ENCODE measurements at regions not wholly inside any gene's neighbourhood (a gene's known extent, or its start where the extent isn't known, plus 50 kb on each side); places are given as distances from the start of the nearest gene placed in this dataset.

DNA sequence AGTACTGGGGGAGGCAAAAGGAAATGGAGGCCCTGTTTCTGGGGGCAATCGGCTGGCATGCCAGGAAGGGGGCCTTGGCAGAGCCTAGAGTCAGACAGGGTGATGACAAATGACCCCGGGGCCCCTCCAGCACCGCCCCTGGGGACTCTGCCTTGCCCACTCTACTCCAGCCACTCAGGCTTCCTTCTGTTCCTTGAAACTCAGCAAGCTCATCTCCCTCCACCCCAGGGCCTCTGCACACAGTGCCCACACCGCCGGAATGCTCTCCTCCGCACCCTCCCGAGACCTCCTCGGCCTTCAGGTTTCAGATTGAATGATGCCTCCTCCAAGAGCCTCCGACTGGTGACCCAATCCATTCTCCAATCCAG lies 122.5 kb upstream of the ZBTB40 start:
- TF ChIP-seq POLR2AphosphoS5 (IDR thresholded peaks at IDR 0.05) (no peak), EP300 (IDR thresholded peaks at IDR 0.05; ENCODE audit: low read depth) (no peak), POLR2A (IDR thresholded peaks at IDR 0.05) (no peak)
- TF ChIP-seq, protein P1, sequence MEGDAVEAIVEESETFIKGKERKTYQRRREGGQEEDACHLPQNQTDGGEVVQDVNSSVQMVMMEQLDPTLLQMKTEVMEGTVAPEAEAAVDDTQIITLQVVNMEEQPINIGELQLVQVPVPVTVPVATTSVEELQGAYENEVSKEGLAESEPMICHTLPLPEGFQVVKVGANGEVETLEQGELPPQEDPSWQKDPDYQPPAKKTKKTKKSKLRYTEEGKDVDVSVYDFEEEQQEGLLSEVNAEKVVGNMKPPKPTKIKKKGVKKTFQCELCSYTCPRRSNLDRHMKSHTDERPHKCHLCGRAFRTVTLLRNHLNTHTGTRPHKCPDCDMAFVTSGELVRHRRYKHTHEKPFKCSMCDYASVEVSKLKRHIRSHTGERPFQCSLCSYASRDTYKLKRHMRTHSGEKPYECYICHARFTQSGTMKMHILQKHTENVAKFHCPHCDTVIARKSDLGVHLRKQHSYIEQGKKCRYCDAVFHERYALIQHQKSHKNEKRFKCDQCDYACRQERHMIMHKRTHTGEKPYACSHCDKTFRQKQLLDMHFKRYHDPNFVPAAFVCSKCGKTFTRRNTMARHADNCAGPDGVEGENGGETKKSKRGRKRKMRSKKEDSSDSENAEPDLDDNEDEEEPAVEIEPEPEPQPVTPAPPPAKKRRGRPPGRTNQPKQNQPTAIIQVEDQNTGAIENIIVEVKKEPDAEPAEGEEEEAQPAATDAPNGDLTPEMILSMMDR (IDR thresholded peaks at IDR 0.05): no peak
- H3K4me3 ChIP-seq: no peak overlapping the region
- no peaks in the 10 kb centered on the region for H3K4me1 ChIP-seq

DNA sequence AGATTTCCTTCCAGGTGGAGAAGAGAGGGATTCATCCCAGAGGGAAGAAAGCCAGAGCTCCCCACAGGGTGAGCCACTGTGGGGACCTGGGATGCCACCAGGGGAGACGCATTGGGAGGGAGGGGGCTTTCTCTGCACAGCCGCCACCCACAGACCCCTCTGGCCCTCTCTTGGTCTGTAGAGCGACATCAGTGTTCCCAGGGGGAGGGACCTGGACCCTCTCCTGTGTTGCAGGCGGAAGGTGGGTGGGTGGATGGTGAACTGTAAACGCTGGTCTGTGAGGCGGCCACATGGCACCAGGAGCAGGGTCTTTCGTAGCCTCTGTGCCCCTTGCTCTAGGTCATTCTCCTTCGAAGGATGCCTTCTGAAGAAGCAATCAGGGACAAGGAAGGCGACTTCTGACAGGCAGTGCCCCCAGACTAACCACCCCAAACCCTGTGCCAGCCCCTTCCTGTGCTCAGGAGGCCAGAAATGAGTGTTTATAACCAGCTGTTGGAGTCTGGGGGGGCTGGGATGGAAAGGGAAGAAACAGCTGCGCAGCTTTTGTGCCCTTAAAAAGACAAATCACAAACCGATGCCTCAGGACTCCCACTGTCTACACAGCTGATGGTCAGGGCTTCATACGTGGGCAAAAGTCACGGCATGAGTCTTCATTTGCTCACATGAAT lies 121.4 kb upstream of the ZBTB40 start:
- DNase-seq: no peak
- H3K4me1 ChIP-seq: no peaks in the 10 kb centered on the region
- peaks cover 4% of the 10 kb centered on the region for H3K27me3 ChIP-seq
- H3K27ac ChIP-seq: no peak overlapping the region
- H3K9me3 ChIP-seq: no peaks in the 10 kb centered on the region
- in situ Hi-C loops (cut with MboI; ENCODE audit: low pct_ligation_motif_present in 1 of 4, low pct_unique_long_range_greater_than_20kb in 1 of 4, low sequenced_read_pairs in 3 of 4): no loop called here
- H3K4me3 ChIP-seq: no peak overlapping the region
- intact Hi-C loops (cut with DNase I; ENCODE audit: low total_unique reads): loop anchor here (1.0 kb wide), 1 partner anchor 26 kb away; no protein-coding TSS in a partner anchor
- WGBS, 2 donors (ENCODE audit: low coverage in 1 of 2): 73 to 100% methylated on average over 1 to 13 of the region's 13 CpGs
- TF ChIP-seq POLR2AphosphoS5 (IDR thresholded peaks at IDR 0.05): no peak
- no peak for TF ChIP-seq EP300 (IDR thresholded peaks at IDR 0.05; ENCODE audit: low read depth)
- TF ChIP-seq POLR2A (IDR thresholded peaks at IDR 0.05): no peak
- TF ChIP-seq, protein P1 (IDR thresholded peaks at IDR 0.05): no peak
- H3K36me3 ChIP-seq: no peaks in the 10 kb centered on the region

More for the DNA sequence above, 122.5 kb upstream of the ZBTB40 start:
- no peaks in the 10 kb centered on the region for H3K36me3 ChIP-seq
- in situ Hi-C loops (cut with MboI; ENCODE audit: low pct_ligation_motif_present in 1 of 4, low pct_unique_long_range_greater_than_20kb in 1 of 4, low sequenced_read_pairs in 3 of 4): no loop called here
- H3K27ac ChIP-seq: no peak overlapping the region
- no peak for DNase-seq
- H3K27me3 ChIP-seq: peaks cover 4% of the 10 kb centered on the region
- H3K9me3 ChIP-seq: no peaks in the 10 kb centered on the region
- intact Hi-C loops (cut with DNase I; ENCODE audit: low total_unique reads): no loop called here
- 81% methylated on average over 9 of the region's 9 CpGs; no CpG with 5 or more reads in 1 of the 2 donors for WGBS, 2 donors (ENCODE audit: low coverage in 1 of 2)

DNA sequence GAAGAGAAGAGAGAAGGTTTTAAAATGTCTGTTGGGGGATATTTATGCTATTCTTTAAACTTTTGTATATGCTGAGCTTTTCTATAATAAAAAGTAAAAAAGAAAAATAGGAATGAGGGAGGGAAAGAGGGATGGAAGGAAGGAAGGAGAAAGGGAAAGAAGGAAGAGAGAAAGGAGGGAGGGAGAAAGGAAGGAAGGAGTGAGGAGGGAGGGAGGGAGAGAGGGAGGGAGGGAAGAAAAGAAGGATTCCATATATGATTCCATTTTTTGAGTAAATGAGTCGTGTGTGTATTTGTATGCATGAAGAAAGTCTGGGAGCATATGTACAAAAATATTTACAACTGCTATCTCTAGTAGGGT lies 120.9 kb upstream of the ZBTB40 start:
- Histone ChIP-seq H3K27me3 (peaks cover 4% of the 10 kb centered on the region), H3K9me3 (no peaks in the 10 kb centered on the region), H3K4me3 (no peak overlapping the region), H3K4me1 (no peaks in the 10 kb centered on the region), H3K36me3 (no peaks in the 10 kb centered on the region), H3K27ac (no peak overlapping the region)
- no peak for TF ChIP-seq POLR2AphosphoS5 (IDR thresholded peaks at IDR 0.05)
- TF ChIP-seq, protein P1 (IDR thresholded peaks at IDR 0.05): no peak
- no peak for TF ChIP-seq POLR2A (IDR thresholded peaks at IDR 0.05)
- no peak for TF ChIP-seq EP300 (IDR thresholded peaks at IDR 0.05; ENCODE audit: low read depth)
- WGBS, 2 donors (ENCODE audit: low coverage in 1 of 2): 61 to 86% methylated on average over 1 of the region's 1 CpG
- DNase-seq: no peak
- in situ Hi-C loops (cut with MboI; ENCODE audit: low pct_ligation_motif_present in 1 of 4, low pct_unique_long_range_greater_than_20kb in 1 of 4, low sequenced_read_pairs in 3 of 4): no loop called here
- intact Hi-C loops (cut with DNase I; ENCODE audit: low total_unique reads): loop anchor here (1.0 kb wide), 1 partner anchor 26 kb away; no protein-coding TSS in a partner anchor

DNA sequence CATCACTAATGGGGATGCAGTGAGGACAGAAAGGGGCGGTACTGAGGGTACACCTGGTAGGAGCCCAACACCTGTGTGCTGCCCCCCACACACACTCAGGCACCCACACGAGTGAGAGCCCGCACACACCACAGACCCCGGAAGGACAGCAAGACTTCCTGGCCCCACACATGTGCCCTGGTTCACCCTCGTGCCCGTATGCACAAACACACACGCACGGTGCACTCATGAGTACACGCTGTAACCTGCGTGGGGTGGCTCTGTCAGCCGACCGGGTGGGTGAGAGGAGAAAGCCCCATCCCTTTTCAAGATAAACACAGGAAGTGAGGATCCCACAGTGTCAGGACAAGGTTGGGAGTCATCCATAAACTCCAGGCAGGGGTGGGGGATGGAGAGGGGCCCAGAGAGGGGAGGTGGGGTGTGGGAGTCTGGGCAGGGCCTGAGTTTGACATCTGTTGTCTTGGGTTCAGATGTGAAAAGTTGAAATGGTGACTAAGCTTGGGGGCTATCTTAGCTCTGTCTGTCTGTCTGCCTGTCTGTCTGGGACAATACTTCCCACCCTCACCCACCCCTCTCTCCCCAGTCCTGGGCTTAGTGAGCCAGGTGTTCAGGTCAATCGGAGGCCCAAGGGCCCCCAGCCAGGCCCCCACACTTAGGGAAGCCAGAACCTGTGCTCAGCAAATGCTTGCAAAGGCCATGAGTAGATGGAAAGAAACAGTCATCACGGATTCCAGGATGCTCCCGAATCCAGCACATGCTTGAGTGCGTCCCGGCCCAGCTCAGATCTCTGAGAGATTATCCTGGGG lies 119.8 kb upstream of the ZBTB40 start:
- H3K27ac ChIP-seq: no peak overlapping the region
- DNase-seq: no peak

More for the DNA sequence above, 119.8 kb upstream of the ZBTB40 start:
- no peaks in the 10 kb centered on the region for H3K9me3 ChIP-seq
- in situ Hi-C loops (cut with MboI; ENCODE audit: low pct_ligation_motif_present in 1 of 4, low pct_unique_long_range_greater_than_20kb in 1 of 4, low sequenced_read_pairs in 3 of 4) (no loop called here), intact Hi-C loops (cut with DNase I; ENCODE audit: low total_unique reads) (no loop called here)
- H3K36me3 ChIP-seq: no peaks in the 10 kb centered on the region
- WGBS, 2 donors (ENCODE audit: low coverage in 1 of 2): 76% methylated on average over 17 of the region's 17 CpGs; no CpG with 5 or more reads in 1 of the 2 donors
- H3K4me1 ChIP-seq: no peaks in the 10 kb centered on the region
- peaks cover 4% of the 10 kb centered on the region for H3K27me3 ChIP-seq
- TF ChIP-seq POLR2A (IDR thresholded peaks at IDR 0.05) (no peak), EP300 (IDR thresholded peaks at IDR 0.05; ENCODE audit: low read depth) (no peak), POLR2AphosphoS5 (IDR thresholded peaks at IDR 0.05) (no peak)
- TF ChIP-seq, protein P1 (IDR thresholded peaks at IDR 0.05): no peak
- H3K4me3 ChIP-seq: no peak overlapping the region
